Fibroblast of peridontal ligament (primary cell): ENCODE measurements at regions not wholly inside any gene's neighbourhood (a gene's known extent, or its start where the extent isn't known, plus 50 kb on each side); places are given as distances from the start of the nearest gene placed in this dataset.

Experiments used
- DNase-seq: peaks from one replicate; pipeline ENCODE4 v3.0.0-alpha.2; 2010; ENCODE audit errors: extremely low read depth

GRCh38 chr6:134117409-134117808 lies 65.0 kb upstream of the SLC2A12 start:
- peak; percentile 14 for DNase-seq

GRCh38 chr6:134115715-134116074 lies 63.3 kb upstream of the SLC2A12 start:
- DNase-seq = no peak

GRCh38 chr6:134114918-134115714 lies 62.7 kb upstream of the SLC2A12 start:
- no peak for DNase-seq

GRCh38 chr6:134114489-134114888 lies 62.1 kb upstream of the SLC2A12 start:
- no peak for DNase-seq

GRCh38 chr6:134111726-134112125 lies 59.3 kb upstream of the SLC2A12 start:
- DNase-seq = no peak

GRCh38 chr6:134111062-134111677 lies 58.7 kb upstream of the SLC2A12 start:
- peak; percentile 57 for DNase-seq

- peak; percentile 28 for DNase-seq
Measured at GRCh38 chr6:134106702-134107101, 54.3 kb upstream of the SLC2A12 start.

GRCh38 chr6:134105940-134106339 lies 53.5 kb upstream of the SLC2A12 start:
- no peak for DNase-seq

GRCh38 chr6:134103006-134103405 lies 50.6 kb upstream of the SLC2A12 start:
- no peak for DNase-seq
